Testis (tissue), 2 donors: ENCODE measurements at regions not wholly inside any gene's neighbourhood (a gene's known extent, or its start where the extent isn't known, plus 50 kb on each side); places are given as distances from the start of the nearest gene placed in this dataset.

Source experiments
- DNase-seq: peaks from one replicate; pipeline ENCODE4 v3.0.0-alpha.2; 2019
- H3K27ac ChIP-seq, 2 donors: fragments of 200-600 bp; sonication (generic); one replicate each; pipeline ENCODE4 v1.5.1; 2019
- H3K27me3 ChIP-seq: fragments of 200-600 bp; sonication (generic); one replicate; pipeline ENCODE4 v1.5.1; 2019
- H3K36me3 ChIP-seq: fragments of 200-600 bp; sonication (generic); one replicate; pipeline ENCODE4 v1.5.1; 2017; ENCODE audit warnings: low read depth; ENCODE audit errors: missing control alignments
- H3K4me1 ChIP-seq: fragments of 200-600 bp; sonication (generic); one replicate; pipeline ENCODE4 v1.5.1; 2019
- H3K4me3 ChIP-seq, 2 donors: fragments of 200-600 bp; sonication (generic); one replicate each; pipeline ENCODE4 v1.5.1; 2017 to 2019
- H3K9me3 ChIP-seq: fragments of 200-600 bp; sonication (generic); one replicate; pipeline ENCODE4 v1.5.1; 2017
- CTCF ChIP-seq, 3 experiments: fragments of 450-650 bp in 2 of 3; fragments of 200-600 bp in 1 of 3; sonication (generic) in 1 of 3; IDR thresholded peaks; one replicate each; pipeline ENCODE4 v1.5.1; 2016 to 2019; ENCODE audit warnings: antibody characterized with exemption in 3 of 3, mild to moderate bottlenecking in 2 of 3, moderate library complexity in 1 of 3
- POLR2A ChIP-seq: fragments of 450-650 bp; IDR thresholded peaks from one replicate; pipeline ENCODE4 v1.6.1; 2017; ENCODE audit warnings: antibody characterized with exemption, mild to moderate bottlenecking, moderate library complexity
- WGBS, 2 donors: methylation state at CpG; one replicate each; pipeline ENCODE4 v1.1.5; 2018; 5-methylcytosine and 5-hydroxymethylcytosine counted together
- intact Hi-C: fragments of 100-400 bp; cut with DNase I; formaldehyde crosslinking; loops from one replicate; pipeline ENCODE4 v1.15.1; 2023; ENCODE audit warnings: low total_unique reads

GRCh38 chr17:70775679-70776078, 606.3 kb downstream of the KCNJ2 start:
- no peaks in the 10 kb centered on the region for H3K27me3 ChIP-seq
- no peaks in the 10 kb centered on the region for H3K36me3 ChIP-seq
- H3K9me3 ChIP-seq: no peaks in the 10 kb centered on the region
- 61 to 71% methylated on average over 2 of the region's 2 CpGs for WGBS, 2 donors
- H3K4me3 ChIP-seq: no peak overlapping the region
- no peak overlapping the region for H3K27ac ChIP-seq
- intact Hi-C loops: no loop called here
- TF ChIP-seq CTCF (IDR thresholded peaks at IDR 0.05) (no peak), POLR2A (no peak)
- no peak for DNase-seq
- H3K4me1 ChIP-seq: no peaks in the 10 kb centered on the region

- Histone ChIP-seq H3K27ac (no peak overlapping the region), H3K27me3 (no peaks in the 10 kb centered on the region), H3K9me3 (no peaks in the 10 kb centered on the region), H3K4me1 (no peaks in the 10 kb centered on the region), H3K36me3 (no peaks in the 10 kb centered on the region), H3K4me3 (no peak overlapping the region)
- DNase-seq: no peak
- WGBS, 2 donors: 76 to 81% methylated on average over 3 of the region's 3 CpGs
- TF ChIP-seq CTCF (IDR thresholded peaks at IDR 0.05) (no peak), POLR2A (no peak)
- intact Hi-C loops: no loop called here
Observed at GRCh38 chr17:70776441-70776840, 607.1 kb downstream of the KCNJ2 start.

GRCh38 chr17:70780031-70780430, 610.7 kb downstream of the KCNJ2 start:
- 82 to 93% methylated on average over 2 of the region's 2 CpGs for WGBS, 2 donors
- H3K27me3 ChIP-seq: no peaks in the 10 kb centered on the region
- no peaks in the 10 kb centered on the region for H3K9me3 ChIP-seq
- no peak overlapping the region for H3K4me3 ChIP-seq
- intact Hi-C loops: no loop called here
- H3K36me3 ChIP-seq: no peaks in the 10 kb centered on the region
- DNase-seq: no peak
- no peak for TF ChIP-seq POLR2A
- no peak overlapping the region for H3K27ac ChIP-seq
- no peaks in the 10 kb centered on the region for H3K4me1 ChIP-seq

GRCh38 chr17:70786081-70786480, 616.7 kb downstream of the KCNJ2 start:
- Histone ChIP-seq H3K4me3 (no peak overlapping the region), H3K4me1 (no peaks in the 10 kb centered on the region), H3K36me3 (no peaks in the 10 kb centered on the region), H3K27me3 (no peaks in the 10 kb centered on the region), H3K9me3 (no peaks in the 10 kb centered on the region), H3K27ac (no peak overlapping the region)
- intact Hi-C loops: no loop called here
- DNase-seq: no peak
- 76 to 85% methylated on average over 2 of the region's 2 CpGs for WGBS, 2 donors
- no peak for TF ChIP-seq CTCF (IDR thresholded peaks at IDR 0.05)
- no peak for TF ChIP-seq POLR2A

GRCh38 chr17:70787721-70788300, 618.5 kb downstream of the KCNJ2 start:
- intact Hi-C loops: no loop called here
- H3K4me3 ChIP-seq: no peak overlapping the region
- H3K27me3 ChIP-seq: no peaks in the 10 kb centered on the region
- 90 to 94% methylated on average over 3 of the region's 3 CpGs for WGBS, 2 donors
- no peaks in the 10 kb centered on the region for H3K36me3 ChIP-seq
- no peak for TF ChIP-seq CTCF (IDR thresholded peaks at IDR 0.05)
- no peak for TF ChIP-seq POLR2A
- H3K9me3 ChIP-seq: no peaks in the 10 kb centered on the region
- H3K27ac ChIP-seq: no peak overlapping the region
- DNase-seq: no peak
- no peaks in the 10 kb centered on the region for H3K4me1 ChIP-seq
